EL (cell line): ENCODE measurements at regions not wholly inside any gene's neighbourhood (a gene's known extent, or its start where the extent isn't known, plus 50 kb on each side); places are given as distances from the start of the nearest gene placed in this dataset.
"Not testable (repeated sequence)": the region's sequence is repeated elsewhere in the genome, so short reads cannot be mapped to it uniquely, and the experiment has no call there.

Experiments
- DNase-seq: peaks from one replicate; pipeline ENCODE4 v3.0.0-alpha.2; 2016

GRCh38 chrX:44785652-44786051 is 58.2 kb upstream of the DUSP21 start:
- peak; percentile 78 for DNase-seq

- peak; percentile 48 for DNase-seq
Measured at GRCh38 chrX:44784241-44784640, 59.6 kb upstream of the DUSP21 start.

- no peak for DNase-seq
Measured at GRCh38 chrX:44778254-44778653, 65.6 kb upstream of the DUSP21 start.

- DNase-seq: no peak
Measured at GRCh38 chrX:44775726-44776125, 68.1 kb upstream of the DUSP21 start.

- DNase-seq: not testable (repeated sequence)
Measured at GRCh38 chrX:44774066-44774465, 69.8 kb upstream of the DUSP21 start.

GRCh38 chrX:44770121-44770520 is 73.7 kb upstream of the DUSP21 start:
- no peak for DNase-seq

- DNase-seq: no peak
Measured at GRCh38 chrX:44767308-44767707, 76.5 kb upstream of the DUSP21 start.

- no peak for DNase-seq
Measured at GRCh38 chrX:44765556-44765955, 78.3 kb upstream of the DUSP21 start.

- peak; percentile 32 for DNase-seq
Measured at GRCh38 chrX:44747969-44748368, 95.9 kb upstream of the DUSP21 start.

- no peak for DNase-seq
Measured at GRCh38 chrX:44747317-44747716, 96.5 kb upstream of the DUSP21 start.

GRCh38 chrX:44744799-44745198 is 99.0 kb upstream of the DUSP21 start:
- DNase-seq: no peak

- no peak for DNase-seq
Measured at GRCh38 chrX:44742480-44743155, 101.2 kb upstream of the DUSP21 start.

GRCh38 chrX:44741859-44742258 is 102.0 kb upstream of the DUSP21 start:
- DNase-seq: not testable (repeated sequence)

GRCh38 chrX:44741458-44741857 is 102.4 kb upstream of the DUSP21 start:
- not testable (repeated sequence) for DNase-seq

- no peak for DNase-seq
Measured at GRCh38 chrX:44735498-44735897, 108.3 kb upstream of the DUSP21 start.

GRCh38 chrX:44733931-44734330 is 109.9 kb upstream of the DUSP21 start:
- peak; percentile 31 for DNase-seq

GRCh38 chrX:44731160-44731559 is 112.7 kb upstream of the DUSP21 start:
- peak; percentile 2 for DNase-seq

GRCh38 chrX:44723426-44723825 is 120.4 kb upstream of the DUSP21 start:
- no peak for DNase-seq

- no peak for DNase-seq
Measured at GRCh38 chrX:44708470-44708869, 135.4 kb upstream of the DUSP21 start.

GRCh38 chrX:44705817-44706551 is 137.8 kb upstream of the DUSP21 start:
- DNase-seq: peak; percentile 82

GRCh38 chrX:44698357-44698756 is 145.5 kb upstream of the DUSP21 start:
- no peak for DNase-seq

GRCh38 chrX:44693255-44693654 is 150.6 kb upstream of the DUSP21 start:
- no peak for DNase-seq

- no peak for DNase-seq
Measured at GRCh38 chrX:44690129-44690528, 147.5 kb upstream of the FUNDC1 start.

- peak; percentile 85 for DNase-seq
Measured at GRCh38 chrX:44675362-44676024, 132.8 kb upstream of the FUNDC1 start.
